D721Med (cell line): ENCODE measurements at regions not wholly inside any gene's neighbourhood (a gene's known extent, or its start where the extent isn't known, plus 50 kb on each side); places are given as distances from the start of the nearest gene placed in this dataset.

Experiments
- DNase-seq: peaks from one replicate; pipeline ENCODE4 v3.0.0; 2011; ENCODE audit warnings: low spot score; ENCODE audit not compliant: insufficient read length
- FAIRE-seq: peaks from 2 replicates; lab custom pipeline; 2011; peaks lifted over from hg19 to GRCh38; lab: Jason Lieb, UNC
- TF ChIP-seq, protein P1 (sequence below): IDR thresholded peaks from 2 replicates; pipeline ENCODE4 v1.5.1; 2012; ENCODE audit warnings: mild to moderate bottlenecking, control low read depth; ENCODE audit not compliant: insufficient read depth; ENCODE audit errors: missing control alignments

GRCh38 chr3:23068016-23068728 is 135.0 kb upstream of the UBE2E2 start:
- DNase-seq (no peak), FAIRE-seq (no peak)
- TF ChIP-seq, protein P1, sequence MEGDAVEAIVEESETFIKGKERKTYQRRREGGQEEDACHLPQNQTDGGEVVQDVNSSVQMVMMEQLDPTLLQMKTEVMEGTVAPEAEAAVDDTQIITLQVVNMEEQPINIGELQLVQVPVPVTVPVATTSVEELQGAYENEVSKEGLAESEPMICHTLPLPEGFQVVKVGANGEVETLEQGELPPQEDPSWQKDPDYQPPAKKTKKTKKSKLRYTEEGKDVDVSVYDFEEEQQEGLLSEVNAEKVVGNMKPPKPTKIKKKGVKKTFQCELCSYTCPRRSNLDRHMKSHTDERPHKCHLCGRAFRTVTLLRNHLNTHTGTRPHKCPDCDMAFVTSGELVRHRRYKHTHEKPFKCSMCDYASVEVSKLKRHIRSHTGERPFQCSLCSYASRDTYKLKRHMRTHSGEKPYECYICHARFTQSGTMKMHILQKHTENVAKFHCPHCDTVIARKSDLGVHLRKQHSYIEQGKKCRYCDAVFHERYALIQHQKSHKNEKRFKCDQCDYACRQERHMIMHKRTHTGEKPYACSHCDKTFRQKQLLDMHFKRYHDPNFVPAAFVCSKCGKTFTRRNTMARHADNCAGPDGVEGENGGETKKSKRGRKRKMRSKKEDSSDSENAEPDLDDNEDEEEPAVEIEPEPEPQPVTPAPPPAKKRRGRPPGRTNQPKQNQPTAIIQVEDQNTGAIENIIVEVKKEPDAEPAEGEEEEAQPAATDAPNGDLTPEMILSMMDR, result no peak

- no peak for FAIRE-seq
- TF ChIP-seq, protein P1, result no peak
- DNase-seq, result no peak
These were observed 131.8 kb upstream of the UBE2E2 start for GRCh38 chr3:23071296-23071695.

DNA sequence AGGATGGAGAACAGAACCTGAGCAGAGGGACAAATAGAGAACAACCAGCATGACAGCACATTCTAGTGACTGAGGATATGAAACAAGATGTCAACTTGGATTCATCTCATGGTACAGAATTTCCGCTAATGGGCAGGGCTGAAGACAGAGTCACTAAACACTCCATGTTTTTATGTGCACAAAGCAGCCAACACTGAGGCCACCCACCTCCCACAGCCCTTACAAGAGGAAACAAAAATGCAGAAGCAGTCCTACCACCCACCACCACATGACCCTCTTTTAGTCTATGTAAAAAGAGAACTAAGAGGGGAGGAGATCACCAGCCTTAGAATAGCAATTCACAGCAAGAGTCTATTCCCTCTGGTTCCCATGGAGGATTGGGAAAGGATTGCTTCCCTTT is 131.4 kb upstream of the UBE2E2 start:
- TF ChIP-seq, protein P1, result no peak
- no peak for DNase-seq
- FAIRE-seq, result no peak

GRCh38 chr3:23072693-23073092 is 130.4 kb upstream of the UBE2E2 start:
- DNase-seq (no peak), FAIRE-seq (no peak)
- TF ChIP-seq, protein P1, result no peak

DNA sequence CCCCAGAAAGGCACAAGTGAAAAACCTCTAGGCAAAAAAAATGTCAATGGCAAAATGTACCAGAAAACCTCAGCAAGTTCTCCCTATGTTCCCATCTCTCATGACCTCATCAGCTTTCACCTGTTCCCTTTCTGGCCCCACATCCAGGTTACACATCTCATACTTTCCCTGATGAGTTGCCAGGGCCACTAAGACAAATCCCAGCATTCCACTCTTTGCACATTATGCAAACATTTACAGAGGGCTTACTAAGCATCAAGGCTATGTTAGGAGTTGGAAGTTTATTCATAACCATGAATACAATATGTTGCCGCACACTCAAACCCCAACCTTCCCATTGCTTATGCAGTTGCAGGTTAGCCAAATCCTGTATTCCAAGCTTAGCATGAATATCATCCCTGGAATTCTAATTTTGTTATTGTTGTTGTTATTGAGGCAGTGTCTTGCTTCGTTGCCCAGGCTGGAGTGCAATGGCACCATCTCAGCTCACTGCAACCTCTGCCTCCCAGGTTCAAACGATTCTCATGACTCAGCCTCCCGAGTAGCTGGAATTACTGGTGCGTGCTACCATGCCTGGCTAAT is 129.3 kb upstream of the UBE2E2 start:
- TF ChIP-seq, protein P1, result no peak

DNA sequence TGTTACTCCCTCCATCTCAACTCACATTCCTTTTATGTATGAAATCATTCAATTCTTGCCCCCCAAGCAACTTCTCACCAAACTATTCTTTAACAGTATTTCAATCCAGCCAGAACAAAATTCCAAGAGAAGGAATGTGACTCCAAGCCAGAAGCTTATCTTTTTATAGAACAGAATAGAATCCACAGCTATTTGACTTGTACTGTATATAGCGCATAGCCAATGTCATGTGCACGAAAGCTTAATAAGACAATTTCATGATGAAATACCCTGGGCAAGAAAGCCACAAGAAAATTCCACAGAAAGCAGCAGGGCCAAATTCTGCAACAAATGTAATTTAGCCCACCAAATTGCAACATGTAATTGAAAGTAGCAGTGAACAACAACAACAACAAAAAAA is 127.6 kb upstream of the UBE2E2 start:
- TF ChIP-seq, protein P1, result no peak
- FAIRE-seq, result no peak
- no peak for DNase-seq

More for the DNA sequence above, 129.3 kb upstream of the UBE2E2 start:
- DNase-seq, result no peak
- FAIRE-seq, result no peak

- FAIRE-seq, result no peak
- TF ChIP-seq, protein P1, result no peak
- no peak for DNase-seq
These were observed 126.7 kb upstream of the UBE2E2 start for GRCh38 chr3:23076437-23076836.
